ENCODE measurements at regions not wholly inside any gene's neighbourhood (a gene's known extent, or its start where the extent isn't known, plus 50 kb on each side); places are given as distances from the start of the nearest gene placed in this dataset.

DNA sequence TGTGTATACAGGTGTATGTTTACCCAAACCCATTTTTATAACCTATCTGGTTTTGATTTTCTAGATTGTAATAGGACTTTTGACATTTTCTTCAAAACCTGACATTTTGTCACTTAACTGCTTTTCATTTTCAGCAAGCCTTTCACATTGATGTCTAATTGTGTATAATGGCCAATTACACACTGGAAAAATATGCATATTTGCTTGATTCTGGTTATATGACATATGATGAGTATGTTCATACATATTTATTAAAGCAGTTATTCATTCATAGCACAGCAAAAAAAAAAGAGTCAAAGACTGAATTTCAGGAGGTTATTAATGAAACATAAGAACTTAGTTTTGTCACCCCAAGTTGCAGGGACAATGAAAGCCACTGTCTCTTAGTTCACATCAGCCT is 307.7 kb upstream of the TNP1 start:
- no peak overlapping the region for H3K27ac ChIP-seq (ENCODE audit: low read depth, low read length, poor library complexity, severe bottlenecking)
- no peak overlapping the region for H3K4me3 ChIP-seq (ENCODE audit: low read depth, low read length, poor library complexity, severe bottlenecking)
- DNase-seq (ENCODE audit: low spot score), result no peak
- no peaks in the 10 kb centered on the region for H3K9me3 ChIP-seq (ENCODE audit: low read depth, low read length, poor library complexity, severe bottlenecking)
- intact Hi-C loops (cut with micrococcal nuclease; ENCODE audit: unreplicated experiment), result loop anchor here (10.0 kb wide), 1 partner anchor 347 kb away; no protein-coding TSS in a partner anchor
- BruUV-seq (replicated peaks), result no TSS peak
- no peaks in the 10 kb centered on the region for H3K36me3 ChIP-seq (ENCODE audit: insufficient read depth, low read length, poor library complexity, severe bottlenecking)
- CTCF ChIA-PET, result interaction anchor here (0.7 kb wide), 1 partner anchor 22 kb away, joined by 3 read pairs; no protein-coding TSS in a partner anchor
- no peaks in the 10 kb centered on the region for H3K27me3 ChIP-seq (replicated peaks; ENCODE audit: insufficient read depth, low read depth, low read length, poor library complexity)
- POLR2A ChIA-PET (ENCODE audit: low non-redundant PET), result no interaction called here
- no peak for TF ChIP-seq EZH2 (IDR thresholded peaks at IDR 0.05; ENCODE audit: borderline replicate concordance, low read depth, low read length, poor library complexity, severe bottlenecking)
- TF ChIP-seq, protein P1, sequence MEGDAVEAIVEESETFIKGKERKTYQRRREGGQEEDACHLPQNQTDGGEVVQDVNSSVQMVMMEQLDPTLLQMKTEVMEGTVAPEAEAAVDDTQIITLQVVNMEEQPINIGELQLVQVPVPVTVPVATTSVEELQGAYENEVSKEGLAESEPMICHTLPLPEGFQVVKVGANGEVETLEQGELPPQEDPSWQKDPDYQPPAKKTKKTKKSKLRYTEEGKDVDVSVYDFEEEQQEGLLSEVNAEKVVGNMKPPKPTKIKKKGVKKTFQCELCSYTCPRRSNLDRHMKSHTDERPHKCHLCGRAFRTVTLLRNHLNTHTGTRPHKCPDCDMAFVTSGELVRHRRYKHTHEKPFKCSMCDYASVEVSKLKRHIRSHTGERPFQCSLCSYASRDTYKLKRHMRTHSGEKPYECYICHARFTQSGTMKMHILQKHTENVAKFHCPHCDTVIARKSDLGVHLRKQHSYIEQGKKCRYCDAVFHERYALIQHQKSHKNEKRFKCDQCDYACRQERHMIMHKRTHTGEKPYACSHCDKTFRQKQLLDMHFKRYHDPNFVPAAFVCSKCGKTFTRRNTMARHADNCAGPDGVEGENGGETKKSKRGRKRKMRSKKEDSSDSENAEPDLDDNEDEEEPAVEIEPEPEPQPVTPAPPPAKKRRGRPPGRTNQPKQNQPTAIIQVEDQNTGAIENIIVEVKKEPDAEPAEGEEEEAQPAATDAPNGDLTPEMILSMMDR (conservative IDR thresholded peaks at IDR 0.05; ENCODE audit: low read depth, low read length), result no peak
- H3K4me1 ChIP-seq (ENCODE audit: insufficient read depth, low read length, poor library complexity, severe bottlenecking), result no peaks in the 10 kb centered on the region

DNA sequence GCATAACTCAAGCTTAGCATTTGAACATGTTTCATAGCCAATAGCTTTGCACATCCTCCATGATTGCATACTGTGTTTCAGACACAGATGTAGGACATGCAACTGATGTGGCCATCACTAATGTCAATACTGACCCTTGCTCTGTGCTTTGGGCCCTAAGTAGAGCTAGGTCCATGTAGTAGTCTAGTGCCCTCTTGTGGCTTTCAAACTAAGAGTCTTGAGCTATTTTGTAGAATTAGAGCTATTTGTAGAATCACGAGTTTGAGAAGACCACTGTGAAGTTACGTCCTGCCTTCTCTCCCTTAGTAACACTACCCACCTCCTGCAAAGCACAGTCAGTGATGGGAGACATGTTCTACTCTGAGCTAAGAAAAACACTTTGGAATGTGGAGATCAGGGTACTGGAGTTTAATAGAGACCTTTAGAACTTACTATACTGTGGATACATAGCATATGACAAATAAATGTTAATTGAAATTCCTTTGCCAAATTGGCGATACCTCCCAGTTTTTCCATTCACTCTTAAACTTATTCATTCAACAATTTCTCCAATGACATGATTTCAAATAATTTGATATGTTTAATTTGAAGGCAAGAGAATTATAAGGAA is 306.5 kb upstream of the TNP1 start:
- no TSS peak for BruUV-seq (replicated peaks)
- POLR2A ChIA-PET (ENCODE audit: low non-redundant PET), result interaction anchor here (0.5 kb wide), 1 partner anchor 522 kb away, joined by 3 read pairs; no protein-coding TSS in a partner anchor
- Histone ChIP-seq H3K27me3 (replicated peaks; ENCODE audit: insufficient read depth, low read depth, low read length, poor library complexity) (no peaks in the 10 kb centered on the region), H3K36me3 (ENCODE audit: insufficient read depth, low read length, poor library complexity, severe bottlenecking) (no peaks in the 10 kb centered on the region), H3K9me3 (ENCODE audit: low read depth, low read length, poor library complexity, severe bottlenecking) (no peaks in the 10 kb centered on the region), H3K27ac (ENCODE audit: low read depth, low read length, poor library complexity, severe bottlenecking) (no peak overlapping the region), H3K4me3 (ENCODE audit: low read depth, low read length, poor library complexity, severe bottlenecking) (no peak overlapping the region), H3K4me1 (ENCODE audit: insufficient read depth, low read length, poor library complexity, severe bottlenecking) (no peaks in the 10 kb centered on the region)
- intact Hi-C loops (cut with micrococcal nuclease; ENCODE audit: unreplicated experiment), result loop anchor here (10.0 kb wide), 1 partner anchor 348 kb away; no protein-coding TSS in a partner anchor
- peak; percentile 53 for DNase-seq (ENCODE audit: low spot score)
- TF ChIP-seq, protein P1 (conservative IDR thresholded peaks at IDR 0.05; ENCODE audit: low read depth, low read length), result peak; percentile 61
- no peak for TF ChIP-seq EZH2 (IDR thresholded peaks at IDR 0.05; ENCODE audit: borderline replicate concordance, low read depth, low read length, poor library complexity, severe bottlenecking)
- CTCF ChIA-PET, result interaction anchor here (0.5 to 1.2 kb wide), 6 partner anchors 9 to 547 kb away, joined by 3 to 9 read pairs (median 4); partner anchors contain the start of gene IGFBP5

DNA sequence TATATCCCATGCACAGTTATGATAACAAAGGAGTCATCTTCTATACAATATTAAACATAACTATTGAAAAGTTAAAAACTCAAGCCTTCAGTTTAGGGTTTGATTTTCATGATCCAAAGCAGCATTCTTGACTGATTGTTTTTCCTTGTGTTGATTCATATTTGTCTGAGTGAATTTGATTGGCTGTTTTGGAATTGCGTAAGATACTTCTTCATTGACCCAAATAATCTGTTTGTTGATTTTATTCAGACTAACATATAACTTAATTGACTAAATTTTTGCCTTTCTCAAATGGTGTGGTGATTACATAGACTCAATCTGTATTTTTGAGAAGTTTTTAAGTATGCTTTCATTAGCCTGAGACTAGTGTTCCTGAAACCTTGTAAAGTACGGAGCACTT is 305.7 kb upstream of the TNP1 start:
- Histone ChIP-seq H3K4me1 (ENCODE audit: insufficient read depth, low read length, poor library complexity, severe bottlenecking) (no peaks in the 10 kb centered on the region), H3K4me3 (ENCODE audit: low read depth, low read length, poor library complexity, severe bottlenecking) (no peak overlapping the region), H3K27me3 (replicated peaks; ENCODE audit: insufficient read depth, low read depth, low read length, poor library complexity) (no peaks in the 10 kb centered on the region), H3K9me3 (ENCODE audit: low read depth, low read length, poor library complexity, severe bottlenecking) (no peaks in the 10 kb centered on the region), H3K27ac (ENCODE audit: low read depth, low read length, poor library complexity, severe bottlenecking) (no peak overlapping the region), H3K36me3 (ENCODE audit: insufficient read depth, low read length, poor library complexity, severe bottlenecking) (no peaks in the 10 kb centered on the region)
- intact Hi-C loops (cut with micrococcal nuclease; ENCODE audit: unreplicated experiment), result loop anchor here (10.0 kb wide), 1 partner anchor 349 kb away; no protein-coding TSS in a partner anchor
- TF ChIP-seq, protein P1 (conservative IDR thresholded peaks at IDR 0.05; ENCODE audit: low read depth, low read length), result no peak
- no peak for TF ChIP-seq EZH2 (IDR thresholded peaks at IDR 0.05; ENCODE audit: borderline replicate concordance, low read depth, low read length, poor library complexity, severe bottlenecking)
- CTCF ChIA-PET, result interaction anchor here (1.2 kb wide), 1 partner anchor 8 kb away, joined by 3 read pairs; no protein-coding TSS in a partner anchor
- POLR2A ChIA-PET (ENCODE audit: low non-redundant PET), result interaction anchor here (0.5 kb wide), 1 partner anchor 521 kb away, joined by 3 read pairs; no protein-coding TSS in a partner anchor
- BruUV-seq (replicated peaks), result no TSS peak
- DNase-seq (ENCODE audit: low spot score), result no peak
